ENCODE measurements at regions not wholly inside any gene's neighbourhood (a gene's known extent, or its start where the extent isn't known, plus 50 kb on each side); places are given as distances from the start of the nearest gene placed in this dataset.

DNA sequence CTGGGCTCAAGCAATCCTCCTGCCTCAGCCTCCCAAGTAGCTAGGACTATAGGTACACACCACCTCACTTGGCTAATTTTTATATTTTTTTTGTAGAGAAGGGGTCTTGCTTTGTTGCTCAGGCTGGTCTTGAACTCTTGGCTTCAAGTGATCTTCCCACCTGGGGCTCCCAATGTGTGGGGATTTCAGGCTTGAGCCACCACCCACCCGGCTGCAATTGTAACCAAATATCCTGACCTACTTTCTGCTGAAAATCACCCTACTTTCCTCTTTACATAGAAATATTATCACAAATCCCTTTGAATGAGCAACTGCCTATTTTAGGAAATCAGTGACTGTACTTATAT lies 59.6 kb upstream of the ZNF608 start:
- POLR2A ChIA-PET: no interaction called here
- no peak for TF ChIP-seq CTCF (IDR thresholded peaks at IDR 0.05)
- ATAC-seq (ENCODE audit: low read depth) (no peak), DNase-seq (no peak)
- H3K4me3 Mint-ChIP-seq: no peak overlapping the region
- no peak overlapping the region for H3K27ac Mint-ChIP-seq
- H3K9me3 Mint-ChIP-seq: no peaks in the 10 kb centered on the region
- no peaks in the 10 kb centered on the region for H3K4me1 Mint-ChIP-seq
- no peaks in the 10 kb centered on the region for H3K27me3 Mint-ChIP-seq
- intact Hi-C loops (cut with micrococcal nuclease): no loop called here
- CTCF ChIA-PET: no interaction called here
- H3K36me3 Mint-ChIP-seq (ENCODE audit: low read depth): no peaks in the 10 kb centered on the region

GRCh38 chr5:124806373-124807077 lies 60.1 kb upstream of the ZNF608 start:
- Mint-ChIP-seq H3K36me3 (ENCODE audit: low read depth) (no peaks in the 10 kb centered on the region), H3K4me3 (no peak overlapping the region), H3K4me1 (no peaks in the 10 kb centered on the region), H3K27me3 (no peaks in the 10 kb centered on the region), H3K9me3 (no peaks in the 10 kb centered on the region), H3K27ac (no peak overlapping the region)
- ChIA-PET POLR2A (no interaction called here), CTCF (no interaction called here)
- DNase-seq: no peak
- intact Hi-C loops (cut with micrococcal nuclease): no loop called here
- TF ChIP-seq CTCF (IDR thresholded peaks at IDR 0.05): no peak
- no peak for ATAC-seq (ENCODE audit: low read depth)

DNA sequence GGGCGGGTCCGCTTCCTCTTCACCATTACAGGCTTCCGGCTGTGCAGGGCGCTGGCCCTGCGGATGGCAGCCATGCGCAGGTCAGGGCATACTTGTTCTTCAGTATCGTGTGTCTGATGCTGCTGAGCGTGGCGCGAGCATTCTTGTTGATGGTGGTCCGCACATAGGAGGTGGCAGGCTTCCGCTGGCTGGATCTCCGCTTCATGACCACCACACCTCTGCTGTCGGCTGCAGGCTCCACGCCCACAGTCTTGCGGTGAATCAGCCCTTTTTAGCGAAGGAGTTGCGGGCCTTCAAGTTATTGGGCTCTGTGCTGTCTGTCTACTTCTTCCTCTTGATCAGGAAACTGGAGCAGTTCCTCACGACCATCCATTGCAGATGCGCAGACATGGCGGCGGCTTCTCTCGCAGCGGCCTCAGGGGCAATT lies 62.4 kb upstream of the ZNF608 start:
- Mint-ChIP-seq H3K27ac (no peak overlapping the region), H3K27me3 (no peaks in the 10 kb centered on the region), H3K4me3 (no peak overlapping the region), H3K4me1 (peaks cover 1% of the 10 kb centered on the region), H3K9me3 (no peaks in the 10 kb centered on the region), H3K36me3 (ENCODE audit: low read depth) (no peaks in the 10 kb centered on the region)
- intact Hi-C loops (cut with micrococcal nuclease): no loop called here
- DNase-seq (no peak), ATAC-seq (ENCODE audit: low read depth) (no peak)
- ChIA-PET CTCF (no interaction called here), POLR2A (no interaction called here)
- no peak for TF ChIP-seq CTCF (IDR thresholded peaks at IDR 0.05)

DNA sequence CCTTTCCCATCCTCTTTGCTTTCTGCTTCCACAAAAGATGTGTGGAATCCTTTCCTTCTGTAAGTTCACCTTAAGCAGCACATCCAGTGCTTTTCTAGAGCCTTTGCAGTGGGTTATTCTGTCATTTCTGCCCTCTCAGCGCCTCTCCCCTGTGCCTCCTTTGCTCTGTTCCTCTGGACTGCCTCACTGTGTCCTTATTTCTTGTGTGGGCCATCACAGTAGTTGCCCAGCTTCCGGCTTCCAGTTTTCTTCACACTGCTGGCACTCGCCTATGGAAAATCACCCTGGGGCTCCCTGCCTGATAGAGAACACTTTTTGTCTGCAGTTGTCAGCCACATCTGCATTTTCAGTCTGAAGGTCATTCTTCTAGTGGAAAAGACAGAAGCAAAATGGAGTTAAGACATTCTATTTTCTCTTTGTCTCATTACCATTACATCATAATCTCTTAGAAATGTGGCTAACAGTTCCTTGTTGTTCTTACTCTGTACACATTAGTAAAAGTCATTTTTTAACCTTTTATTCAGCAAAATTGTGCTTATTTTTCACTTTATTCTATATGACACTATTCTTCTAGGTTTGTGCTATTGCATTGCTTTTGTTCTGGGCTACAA lies 64.1 kb upstream of the ZNF608 start:
- CTCF ChIA-PET: no interaction called here
- no peak overlapping the region for H3K27ac Mint-ChIP-seq
- intact Hi-C loops (cut with micrococcal nuclease): no loop called here
- H3K9me3 Mint-ChIP-seq: no peaks in the 10 kb centered on the region
- H3K36me3 Mint-ChIP-seq (ENCODE audit: low read depth): no peaks in the 10 kb centered on the region
- H3K27me3 Mint-ChIP-seq: no peaks in the 10 kb centered on the region
- no peak for DNase-seq
- no peak overlapping the region for H3K4me3 Mint-ChIP-seq
- H3K4me1 Mint-ChIP-seq: peaks cover 1% of the 10 kb centered on the region
- ATAC-seq (ENCODE audit: low read depth): no peak
- POLR2A ChIA-PET: no interaction called here
- TF ChIP-seq CTCF (IDR thresholded peaks at IDR 0.05): no peak

DNA sequence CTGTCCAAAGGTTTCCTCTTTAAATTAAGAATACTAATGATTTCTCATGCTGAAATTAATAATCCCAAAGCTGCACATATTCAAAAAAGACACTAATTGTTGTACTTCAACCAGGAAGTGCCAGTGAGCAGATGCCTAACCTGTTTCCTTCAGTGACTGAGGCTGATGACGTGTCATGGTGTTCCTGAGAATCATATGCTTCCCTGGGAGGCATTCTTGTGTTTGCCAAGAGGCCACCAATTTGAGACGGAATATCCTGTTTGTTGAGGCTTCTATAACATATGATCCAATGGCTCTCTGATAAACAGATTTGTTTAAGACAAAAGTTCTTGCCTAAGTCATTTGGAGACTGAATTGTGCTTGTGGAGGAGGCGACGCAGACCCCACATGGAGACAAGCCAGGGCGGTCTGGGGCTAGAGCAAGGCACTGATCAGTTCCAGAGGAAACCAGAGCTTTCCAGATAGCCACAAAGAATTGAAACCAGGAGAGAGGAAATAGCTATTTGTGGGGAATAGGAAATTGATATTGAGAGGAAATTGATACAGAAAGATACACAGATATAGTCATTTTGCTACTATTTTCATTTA lies 66.4 kb upstream of the ZNF608 start:
- intact Hi-C loops (cut with micrococcal nuclease): no loop called here
- ATAC-seq (ENCODE audit: low read depth): no peak
- Mint-ChIP-seq H3K27ac (no peak overlapping the region), H3K27me3 (no peaks in the 10 kb centered on the region), H3K4me3 (no peak overlapping the region), H3K4me1 (peaks cover 1% of the 10 kb centered on the region), H3K9me3 (no peaks in the 10 kb centered on the region), H3K36me3 (ENCODE audit: low read depth) (no peaks in the 10 kb centered on the region)
- DNase-seq: no peak
- ChIA-PET POLR2A (interaction anchor here (0.6 kb wide), 2 partner anchors 19 to 285 kb away, joined by 4 to 9 read pairs; no protein-coding TSS in a partner anchor), CTCF (no interaction called here)
- TF ChIP-seq CTCF (IDR thresholded peaks at IDR 0.05): no peak
